ENCODE measurements at regions not wholly inside any gene's neighbourhood (a gene's known extent, or its start where the extent isn't known, plus 50 kb on each side); places are given as distances from the start of the nearest gene placed in this dataset.

- DNase-seq (ENCODE audit: low read depth in 3 of 3), result no peak
Measured at GRCh38 chr4:4599481-4600275, 57.8 kb upstream of the STX18 start.

DNA sequence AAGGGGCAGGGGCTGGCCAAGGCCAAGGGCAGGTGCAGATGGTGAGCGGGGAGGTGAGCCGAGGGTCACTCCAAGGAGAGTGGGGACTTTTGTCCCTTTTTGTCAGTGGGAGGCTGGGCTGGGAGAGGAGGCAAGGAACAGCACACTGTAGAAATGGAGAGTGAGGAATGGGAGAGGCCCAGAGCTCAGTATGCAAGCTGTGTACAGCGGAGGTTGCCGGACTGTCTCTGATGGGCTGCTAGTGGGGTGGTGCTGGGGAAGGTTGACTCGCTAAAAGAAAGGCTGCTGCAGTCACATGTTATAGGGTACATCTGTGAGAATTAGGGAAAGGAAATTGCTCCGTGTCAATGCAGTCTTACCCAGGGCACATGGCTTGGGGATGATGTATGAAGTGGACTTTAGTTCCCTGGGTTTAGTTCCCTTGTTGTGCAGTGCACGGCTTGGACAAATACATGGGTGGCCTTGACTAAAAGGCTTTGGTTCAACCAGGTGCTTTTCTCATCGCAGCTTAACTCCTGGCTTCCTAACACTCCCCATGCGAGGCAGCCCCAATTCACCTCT lies 57.1 kb upstream of the STX18 start:
- DNase-seq (ENCODE audit: low read depth in 3 of 3), result no peak

DNA sequence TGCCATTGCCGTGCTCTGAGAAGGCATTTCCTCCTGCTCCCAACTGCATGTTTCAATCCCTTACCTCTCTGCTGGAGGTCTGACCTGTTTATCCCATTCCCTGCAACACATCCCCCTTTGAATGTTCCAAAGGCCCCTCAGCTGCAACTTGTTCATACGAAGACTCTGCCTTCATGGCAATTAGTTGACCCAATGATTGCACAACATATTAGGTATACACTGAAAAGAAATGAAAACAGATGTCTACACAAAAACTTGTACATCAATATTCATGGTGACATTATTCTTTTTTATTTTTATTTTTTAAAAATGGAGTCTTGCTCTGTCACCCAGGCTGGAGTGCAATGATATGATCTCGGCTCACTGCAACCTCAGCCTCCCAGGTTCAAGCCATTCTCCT lies 54.9 kb upstream of the STX18 start:
- DNase-seq (ENCODE audit: low read depth in 3 of 3), result no peak

- DNase-seq (ENCODE audit: low read depth in 3 of 3), result no peak
Measured at GRCh38 chr4:4595252-4595651, 53.4 kb upstream of the STX18 start.

GRCh38 chr4:4594285-4594920 lies 52.6 kb upstream of the STX18 start:
- no peak for DNase-seq (ENCODE audit: low read depth in 3 of 3)

DNA sequence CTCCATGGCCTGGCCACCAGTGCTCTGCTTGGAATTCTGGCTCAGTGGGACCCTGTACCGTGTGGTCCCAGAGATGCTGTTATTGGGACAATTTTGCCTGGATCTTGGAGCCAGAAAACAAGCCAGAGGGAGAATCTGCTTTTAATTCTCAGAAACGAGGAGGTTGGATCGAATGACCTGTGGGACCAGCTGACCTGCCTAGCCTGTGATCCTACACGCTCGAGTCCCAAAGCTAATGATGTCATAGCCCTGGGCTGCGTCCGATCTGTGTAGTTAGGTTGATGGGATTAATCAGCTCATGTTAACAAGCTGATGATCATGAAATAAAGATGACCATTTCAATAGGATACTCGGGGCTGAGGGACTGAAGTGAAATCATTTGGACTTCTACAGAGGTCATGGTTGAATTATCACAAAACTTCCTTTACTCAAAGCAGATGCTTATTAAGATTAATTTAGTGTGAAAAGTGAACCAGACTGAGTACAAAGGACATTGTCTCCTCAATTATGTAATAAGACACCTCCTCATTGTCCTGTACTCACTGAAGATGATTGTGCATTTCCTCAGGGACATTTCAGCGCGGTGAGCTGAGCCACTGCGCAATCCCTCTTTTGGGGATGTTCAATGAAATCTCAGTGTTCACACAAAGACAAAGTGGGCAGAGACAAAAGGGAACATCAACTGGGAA lies 51.9 kb upstream of the STX18 start:
- DNase-seq (ENCODE audit: low read depth in 3 of 3), result no peak

DNA sequence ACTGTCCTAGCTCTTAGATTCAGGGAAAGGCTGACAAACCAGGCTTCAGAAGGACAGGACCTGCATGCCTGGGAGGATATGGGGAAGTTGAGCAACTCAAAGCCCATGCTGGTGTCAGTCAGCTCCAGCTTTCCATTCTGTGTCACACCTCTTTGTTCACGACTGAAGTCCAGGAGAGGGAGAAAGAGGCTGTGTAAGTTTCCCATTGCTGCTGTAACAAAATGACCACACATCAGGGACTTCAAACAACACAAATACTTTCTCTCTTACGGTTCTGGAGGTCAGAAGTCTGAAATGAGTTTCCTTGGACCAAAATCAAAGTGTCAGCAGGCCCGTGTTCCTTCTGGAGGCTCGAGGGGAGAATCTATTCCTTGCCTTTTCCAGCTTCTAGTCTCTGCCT lies 50.6 kb upstream of the STX18 start:
- no peak for DNase-seq (ENCODE audit: low read depth in 3 of 3)
